ENCODE measurements at regions not wholly inside any gene's neighbourhood (a gene's known extent, or its start where the extent isn't known, plus 50 kb on each side); places are given as distances from the start of the nearest gene placed in this dataset.

DNA sequence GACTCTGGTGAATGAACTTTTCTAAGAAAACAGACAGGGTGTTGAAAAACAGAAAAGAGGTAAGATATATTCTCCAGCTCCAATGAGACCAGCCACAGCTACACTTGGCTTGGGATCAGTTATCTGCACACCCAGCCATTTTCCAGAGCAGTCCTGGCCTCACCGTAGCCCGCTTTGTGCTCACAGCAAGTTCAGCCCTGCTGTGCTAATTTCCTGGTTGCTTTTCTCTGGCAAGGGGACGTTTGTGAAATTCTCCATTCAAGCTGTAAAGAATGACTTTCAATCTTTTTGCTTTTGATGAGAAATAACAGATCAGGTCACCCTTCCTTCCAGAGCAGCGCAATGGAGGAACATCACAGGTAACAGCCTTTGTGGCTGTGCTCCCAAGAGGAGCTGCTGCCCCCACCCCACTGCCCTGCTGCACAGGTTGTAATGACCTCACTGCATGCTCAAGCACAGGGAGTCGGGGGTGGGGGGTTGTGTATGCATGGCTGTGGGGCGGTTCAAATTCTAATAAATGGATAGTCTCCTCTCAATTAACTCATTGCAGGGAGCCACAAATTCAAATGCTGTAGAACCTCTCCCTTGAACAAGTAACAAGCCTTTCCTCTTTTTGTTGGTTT lies 516.6 kb upstream of the NBEA start:
- Histone ChIP-seq H3K9me1 (ENCODE audit: insufficient read depth, low read length) (no peaks in the 10 kb centered on the region), H3K56ac (ENCODE audit: extremely low read depth, insufficient read depth, low read length) (no peak overlapping the region), H3K27me3 (ENCODE audit: control insufficient read depth, insufficient read depth, low read length) (no peaks in the 10 kb centered on the region), H2BK20ac (ENCODE audit: low read depth, low read length) (no peak overlapping the region), H2AK9ac (replicated peaks; ENCODE audit: low read depth, low read length, poor library complexity) (no peak overlapping the region), H3K14ac (replicated peaks; ENCODE audit: low read depth, low read length) (no peak overlapping the region), H3K4ac (ENCODE audit: low read depth, low read length) (no peak overlapping the region), H2AK5ac (ENCODE audit: low read depth, low read length) (no peak overlapping the region), H4K20me1 (ENCODE audit: insufficient read depth, low read length) (no peaks in the 10 kb centered on the region), H3K4me1 (ENCODE audit: control insufficient read depth, insufficient read depth, low read length) (no peaks in the 10 kb centered on the region), H3K4me2 (ENCODE audit: low read depth, low read length) (no peak overlapping the region), H2BK15ac (ENCODE audit: low read depth, low read length) (no peak overlapping the region), H3K36me3 (ENCODE audit: control insufficient read depth, insufficient read depth, low read length) (no peaks in the 10 kb centered on the region), H3K18ac (ENCODE audit: low read depth, low read length) (no peak overlapping the region), H2AFZ (replicated peaks; ENCODE audit: low read length, poor library complexity) (no peak overlapping the region), H4K8ac (ENCODE audit: low read depth in 2 of 2, low read length in 2 of 2) (no peak overlapping the region), H3K9ac (ENCODE audit: low read depth, low read length) (no peak overlapping the region), H3K4me3 (ENCODE audit: insufficient read depth, low read depth, low read length) (no peak overlapping the region), H4K5ac (ENCODE audit: low read depth, low read length) (no peak overlapping the region), H3K79me1 (ENCODE audit: low read depth in 1 of 2, low read length in 2 of 2) (no peaks in the 10 kb centered on the region), H3K23ac (ENCODE audit: low read depth, low read length) (no peak overlapping the region), H2BK5ac (ENCODE audit: low read depth, low read length, poor library complexity, severe bottlenecking) (no peak overlapping the region), H4K91ac (ENCODE audit: insufficient read depth, low read depth, low read length) (no peak overlapping the region), H2BK120ac (ENCODE audit: low read depth, low read length) (no peak overlapping the region), H3K27ac (ENCODE audit: insufficient read depth, low read length) (no peak overlapping the region), H3K9me3 (ENCODE audit: control insufficient read depth, insufficient read depth, low read length) (no peaks in the 10 kb centered on the region)
- DNase-seq (no peak), ATAC-seq (ENCODE audit: low read depth) (no peak)
- BruUV-seq (replicated peaks), result no TSS peak
- TF ChIP-seq NFE2L2 (IDR thresholded peaks at IDR 0.05; ENCODE audit: low read depth, low read length) (no peak), SMC3 (IDR thresholded peaks at IDR 0.05; ENCODE audit: low read depth, low read length) (no peak), FOS (IDR thresholded peaks at IDR 0.05; ENCODE audit: low read depth, low read length) (no peak), CEBPB (IDR thresholded peaks at IDR 0.05; ENCODE audit: low read depth, low read length) (no peak), RCOR1 (IDR thresholded peaks at IDR 0.05; ENCODE audit: insufficient replicate concordance, low read length) (no peak), RAD21 (IDR thresholded peaks at IDR 0.05; ENCODE audit: low read length) (no peak), MXI1 (IDR thresholded peaks at IDR 0.05; ENCODE audit: borderline replicate concordance, low read depth, low read length) (no peak), MAZ (IDR thresholded peaks at IDR 0.05; ENCODE audit: borderline replicate concordance, low read depth, low read length) (no peak), RFX5 (IDR thresholded peaks at IDR 0.05; ENCODE audit: low read depth, low read length) (no peak), POLR2A (IDR thresholded peaks at IDR 0.05; ENCODE audit: low read depth, low read length) (no peak), MAFK (IDR thresholded peaks at IDR 0.05; ENCODE audit: low read depth, low read length) (no peak), BHLHE40 (IDR thresholded peaks at IDR 0.05; ENCODE audit: low read depth, low read length) (no peak), CHD1 (IDR thresholded peaks at IDR 0.05; ENCODE audit: low read depth, low read length) (no peak)
- TF ChIP-seq, protein P1, sequence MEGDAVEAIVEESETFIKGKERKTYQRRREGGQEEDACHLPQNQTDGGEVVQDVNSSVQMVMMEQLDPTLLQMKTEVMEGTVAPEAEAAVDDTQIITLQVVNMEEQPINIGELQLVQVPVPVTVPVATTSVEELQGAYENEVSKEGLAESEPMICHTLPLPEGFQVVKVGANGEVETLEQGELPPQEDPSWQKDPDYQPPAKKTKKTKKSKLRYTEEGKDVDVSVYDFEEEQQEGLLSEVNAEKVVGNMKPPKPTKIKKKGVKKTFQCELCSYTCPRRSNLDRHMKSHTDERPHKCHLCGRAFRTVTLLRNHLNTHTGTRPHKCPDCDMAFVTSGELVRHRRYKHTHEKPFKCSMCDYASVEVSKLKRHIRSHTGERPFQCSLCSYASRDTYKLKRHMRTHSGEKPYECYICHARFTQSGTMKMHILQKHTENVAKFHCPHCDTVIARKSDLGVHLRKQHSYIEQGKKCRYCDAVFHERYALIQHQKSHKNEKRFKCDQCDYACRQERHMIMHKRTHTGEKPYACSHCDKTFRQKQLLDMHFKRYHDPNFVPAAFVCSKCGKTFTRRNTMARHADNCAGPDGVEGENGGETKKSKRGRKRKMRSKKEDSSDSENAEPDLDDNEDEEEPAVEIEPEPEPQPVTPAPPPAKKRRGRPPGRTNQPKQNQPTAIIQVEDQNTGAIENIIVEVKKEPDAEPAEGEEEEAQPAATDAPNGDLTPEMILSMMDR (conservative IDR thresholded peaks at IDR 0.05; ENCODE audit: low read depth, low read length), result no peak
- TF ChIP-seq, protein P2, sequence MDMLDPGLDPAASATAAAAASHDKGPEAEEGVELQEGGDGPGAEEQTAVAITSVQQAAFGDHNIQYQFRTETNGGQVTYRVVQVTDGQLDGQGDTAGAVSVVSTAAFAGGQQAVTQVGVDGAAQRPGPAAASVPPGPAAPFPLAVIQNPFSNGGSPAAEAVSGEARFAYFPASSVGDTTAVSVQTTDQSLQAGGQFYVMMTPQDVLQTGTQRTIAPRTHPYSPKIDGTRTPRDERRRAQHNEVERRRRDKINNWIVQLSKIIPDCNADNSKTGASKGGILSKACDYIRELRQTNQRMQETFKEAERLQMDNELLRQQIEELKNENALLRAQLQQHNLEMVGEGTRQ (IDR thresholded peaks at IDR 0.05; ENCODE audit: low read depth, low read length), result no peak
- TF ChIP-seq, protein P3, sequence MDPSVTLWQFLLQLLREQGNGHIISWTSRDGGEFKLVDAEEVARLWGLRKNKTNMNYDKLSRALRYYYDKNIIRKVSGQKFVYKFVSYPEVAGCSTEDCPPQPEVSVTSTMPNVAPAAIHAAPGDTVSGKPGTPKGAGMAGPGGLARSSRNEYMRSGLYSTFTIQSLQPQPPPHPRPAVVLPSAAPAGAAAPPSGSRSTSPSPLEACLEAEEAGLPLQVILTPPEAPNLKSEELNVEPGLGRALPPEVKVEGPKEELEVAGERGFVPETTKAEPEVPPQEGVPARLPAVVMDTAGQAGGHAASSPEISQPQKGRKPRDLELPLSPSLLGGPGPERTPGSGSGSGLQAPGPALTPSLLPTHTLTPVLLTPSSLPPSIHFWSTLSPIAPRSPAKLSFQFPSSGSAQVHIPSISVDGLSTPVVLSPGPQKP (IDR thresholded peaks at IDR 0.05; ENCODE audit: borderline replicate concordance, low read depth, low read length), result no peak
- in situ Hi-C loops (cut with MboI; ENCODE audit: low sequenced_read_pairs) (no loop called here), dilution Hi-C loops (cut with HindIII; ENCODE audit: low sequenced_read_pairs, unreplicated experiment) (no loop called here), intact Hi-C loops (cut with micrococcal nuclease) (no loop called here)
- WGBS, 2 experiments (ENCODE audit: extremely low coverage in 2 of 2, insufficient read length in 1 of 2), result no CpG with 5 or more reads among the region's 6 CpGs
- POLR2A ChIA-PET (ENCODE audit: unreplicated experiment), result no interaction called here
- CTCF ChIA-PET, result no interaction called here

Measured in IMR-90 (cell line).